Suppressor macrophage treated with lipopolysaccharide for 1 hour (primary cell): ENCODE measurements at regions not wholly inside any gene's neighbourhood (a gene's known extent, or its start where the extent isn't known, plus 50 kb on each side); places are given as distances from the start of the nearest gene placed in this dataset.
A peak's percentile ranks its signal among the peaks of the same experiment; 100 is the strongest.
"Not testable (repeated sequence)": the region's sequence is repeated elsewhere in the genome, so short reads cannot be mapped to it uniquely, and the experiment has no call there.

ENCODE experiments used
- DNase-seq, 3 donors: peaks; one replicate each; pipeline ENCODE4 v3.0.0-alpha.2; 2020 to 2022

GRCh38 chr17:37859451-37859850 lies 64.8 kb upstream of the TBC1D3K start:
- no peak for DNase-seq

- DNase-seq = not testable (repeated sequence)
Observed at GRCh38 chr17:37858391-37858790, 65.8 kb upstream of the TBC1D3K start.

- DNase-seq = peak in 1 of 3 donors; percentile 13
Observed at GRCh38 chr17:37856245-37856644, 68.0 kb upstream of the TBC1D3K start.

GRCh38 chr17:37849617-37849972 lies 74.6 kb upstream of the TBC1D3K start:
- no peak for DNase-seq

- DNase-seq = peak; percentile 93 to 98 (median 95)
Observed at GRCh38 chr17:37848690-37849616, 75.3 kb upstream of the TBC1D3K start.

GRCh38 chr17:37847811-37848331 lies 76.3 kb upstream of the TBC1D3K start:
- DNase-seq = peak; percentile 78 to 93 (median 84)

- no peak for DNase-seq
Observed at GRCh38 chr17:37847102-37847501, 77.1 kb upstream of the TBC1D3K start.

- DNase-seq = no peak
Observed at GRCh38 chr17:37844977-37845293, 79.3 kb upstream of the TBC1D3K start.

GRCh38 chr17:37844158-37844976 lies 79.8 kb upstream of the TBC1D3K start:
- peak; percentile 77 to 86 (median 77) for DNase-seq

- no peak for DNase-seq
Observed at GRCh38 chr17:37842401-37842800, 81.8 kb upstream of the TBC1D3K start.

GRCh38 chr17:37841232-37841631 lies 83.0 kb upstream of the TBC1D3K start:
- peak; percentile 21 to 40 (median 32) for DNase-seq

GRCh38 chr17:37840576-37840975 lies 83.6 kb upstream of the TBC1D3K start:
- DNase-seq = no peak

GRCh38 chr17:37839196-37839978 lies 84.8 kb upstream of the TBC1D3K start:
- no peak for DNase-seq

GRCh38 chr17:37838276-37838675 lies 85.9 kb upstream of the TBC1D3K start:
- no peak for DNase-seq

GRCh38 chr17:37836593-37836992 lies 87.6 kb upstream of the TBC1D3K start:
- DNase-seq = no peak

- DNase-seq = no peak
Observed at GRCh38 chr17:37834168-37834567, 89.3 kb upstream of the HNF1B start.

GRCh38 chr17:37833237-37833859 lies 88.5 kb upstream of the HNF1B start:
- peak; percentile 65 to 75 (median 66) for DNase-seq

- DNase-seq = no peak
Observed at GRCh38 chr17:37831986-37832385, 87.1 kb upstream of the HNF1B start.

GRCh38 chr17:37831492-37831891 lies 86.6 kb upstream of the HNF1B start:
- no peak for DNase-seq

GRCh38 chr17:37830151-37830993 lies 85.5 kb upstream of the HNF1B start:
- DNase-seq = no peak

GRCh38 chr17:37829592-37830123 lies 84.8 kb upstream of the HNF1B start:
- DNase-seq = peak; percentile 67 to 77 (median 76)
